Ovary (tissue), 7 donors: ENCODE measurements at regions not wholly inside any gene's neighbourhood (a gene's known extent, or its start where the extent isn't known, plus 50 kb on each side); places are given as distances from the start of the nearest gene placed in this dataset.

Source experiments
- DNase-seq, 5 donors: peaks; one replicate each; pipeline ENCODE4 v3.0.0-alpha.2; 2019 to 2020
- H3K27ac ChIP-seq, 2 donors: fragments of 200-600 bp; one replicate each; pipeline versions ENCODE4 v1.5.1 to v1.8.0; 2019 to 2022
- H3K27me3 ChIP-seq: fragments of 200-600 bp; one replicate; pipeline ENCODE4 v1.8.0; 2022
- H3K36me3 ChIP-seq: fragments of 200-600 bp; sonication (generic); one replicate; pipeline ENCODE4 v1.5.1; 2019
- H3K4me1 ChIP-seq: one replicate; pipeline ENCODE4 v1.8.1; 2013; ENCODE audit warnings: mild to moderate bottlenecking, moderate library complexity; ENCODE audit not compliant: insufficient read depth
- H3K4me3 ChIP-seq: fragments of 200-600 bp; sonication (generic); one replicate; pipeline ENCODE4 v1.5.1; 2017
- H3K9me3 ChIP-seq, 2 donors: fragments of 200-600 bp in 1 of 2; sonication (generic) in 1 of 2; one replicate each; pipeline versions ENCODE4 v1.5.1 to v1.8.1; 2013 to 2019; ENCODE audit warnings: mild to moderate bottlenecking in 1 of 2, moderate library complexity in 1 of 2
- EP300 ChIP-seq: sonication (generic); formaldehyde crosslinking; IDR thresholded peaks from one replicate; pipeline ENCODE4 v1.6.1; 2017; ENCODE audit warnings: antibody characterized with exemption
- POLR2A ChIP-seq: fragments of 450-650 bp; IDR thresholded peaks from one replicate; pipeline ENCODE4 v1.6.1; 2017; ENCODE audit warnings: antibody characterized with exemption, mild to moderate bottlenecking, moderate library complexity
- WGBS, 3 donors: extraction: QIAGEN DNeasy Blood & Tissue Kit in 1 of 3; methylation state at CpG; one replicate each; pipeline versions ENCODE4 v1.1.5 to v1.1.7; 2013 to 2017; 5-methylcytosine and 5-hydroxymethylcytosine counted together
- intact Hi-C, 4 donors: fragments of 100-400 bp; cut with DNase I; formaldehyde crosslinking; loops; one replicate each; pipeline versions ENCODE4 v1.11.0 to v1.15.1; 2022 to 2023
- TF ChIP-seq, protein P1 (sequence below), 3 donors: fragments of 450-650 bp in 2 of 3; fragments of 200-600 bp in 1 of 3; IDR thresholded peaks; one replicate each; pipeline versions ENCODE4 v1.5.1 to v1.8.0; 2016 to 2022; ENCODE audit warnings: antibody characterized with exemption in 3 of 3, mild to moderate bottlenecking in 1 of 3
- donor health status: DM: no; HTN: no; CAD: no; lungs with moderate emphysema.
- donor health status: DM: no; HTN: no; CAD: no.
- donor health status: Bipolar disorder and iron deficiency.
- donor health status: DM: no; HTN: no; CAD: no.
- donor health status: DM: yes; HTN: yes; CAD: no.

DNA sequence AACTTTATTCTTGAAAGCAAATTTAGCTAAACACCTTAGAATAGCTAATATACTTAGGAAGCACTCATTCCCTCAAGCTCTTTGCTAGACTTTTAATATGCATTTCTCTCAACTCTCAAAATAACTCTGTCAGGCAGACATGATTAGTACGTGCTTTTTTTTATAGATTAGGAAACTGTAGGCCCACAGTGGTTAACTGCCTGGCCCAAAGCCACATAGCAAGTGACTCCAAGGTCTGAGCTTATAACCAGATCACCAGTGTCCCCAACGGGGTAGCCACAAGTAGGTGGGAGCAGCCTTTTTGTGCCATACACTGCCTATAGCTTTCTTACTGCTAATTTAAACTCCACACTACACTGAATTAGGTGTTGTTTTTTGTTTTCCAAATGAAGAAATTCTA lies 576.8 kb downstream of the METTL4 start:
- Histone ChIP-seq H3K9me3 (no peaks in the 10 kb centered on the region), H3K27ac (no peak overlapping the region), H3K4me1 (no peaks in the 10 kb centered on the region), H3K36me3 (no peaks in the 10 kb centered on the region), H3K4me3 (no peak overlapping the region), H3K27me3 (no peaks in the 10 kb centered on the region)
- WGBS, 3 donors: 28 to 52% (median 40%) methylated on average over 2 of the region's 2 CpGs
- no peak for TF ChIP-seq EP300
- TF ChIP-seq, protein P1, sequence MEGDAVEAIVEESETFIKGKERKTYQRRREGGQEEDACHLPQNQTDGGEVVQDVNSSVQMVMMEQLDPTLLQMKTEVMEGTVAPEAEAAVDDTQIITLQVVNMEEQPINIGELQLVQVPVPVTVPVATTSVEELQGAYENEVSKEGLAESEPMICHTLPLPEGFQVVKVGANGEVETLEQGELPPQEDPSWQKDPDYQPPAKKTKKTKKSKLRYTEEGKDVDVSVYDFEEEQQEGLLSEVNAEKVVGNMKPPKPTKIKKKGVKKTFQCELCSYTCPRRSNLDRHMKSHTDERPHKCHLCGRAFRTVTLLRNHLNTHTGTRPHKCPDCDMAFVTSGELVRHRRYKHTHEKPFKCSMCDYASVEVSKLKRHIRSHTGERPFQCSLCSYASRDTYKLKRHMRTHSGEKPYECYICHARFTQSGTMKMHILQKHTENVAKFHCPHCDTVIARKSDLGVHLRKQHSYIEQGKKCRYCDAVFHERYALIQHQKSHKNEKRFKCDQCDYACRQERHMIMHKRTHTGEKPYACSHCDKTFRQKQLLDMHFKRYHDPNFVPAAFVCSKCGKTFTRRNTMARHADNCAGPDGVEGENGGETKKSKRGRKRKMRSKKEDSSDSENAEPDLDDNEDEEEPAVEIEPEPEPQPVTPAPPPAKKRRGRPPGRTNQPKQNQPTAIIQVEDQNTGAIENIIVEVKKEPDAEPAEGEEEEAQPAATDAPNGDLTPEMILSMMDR (IDR thresholded peaks at IDR 0.05): no peak
- no peak for TF ChIP-seq POLR2A
- intact Hi-C loops: no loop called here
- DNase-seq: no peak

DNA sequence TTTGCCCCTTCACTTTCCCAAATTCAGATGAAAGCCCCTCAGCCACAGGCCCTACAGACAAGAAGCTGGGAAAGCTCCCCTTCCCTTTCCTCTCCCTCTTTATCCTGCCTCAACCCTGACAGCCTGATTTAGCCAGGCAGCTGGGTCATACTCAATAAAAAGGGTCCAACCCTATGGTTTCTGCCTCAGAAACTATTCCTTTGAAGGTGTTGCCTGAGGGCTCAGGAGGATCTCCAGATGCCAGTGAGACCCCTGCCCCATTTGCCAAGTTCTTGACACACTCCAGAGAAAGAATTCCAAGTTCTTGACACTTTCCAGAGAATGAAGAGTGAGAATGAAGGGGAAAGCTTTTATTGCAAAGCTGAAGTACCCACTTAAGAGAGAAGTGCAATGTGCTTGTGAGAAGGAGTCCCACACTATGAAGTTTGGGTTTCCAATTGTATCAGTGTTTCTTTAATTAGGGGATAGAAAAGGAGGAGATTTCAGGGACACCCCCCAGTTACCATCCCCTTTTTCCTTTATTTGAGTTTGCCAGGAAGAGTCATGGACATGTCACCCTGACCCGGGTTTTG lies 576.2 kb downstream of the METTL4 start:
- 10 to 21% (median 11%) methylated on average over 1 of the region's 1 CpG for WGBS, 3 donors
- no peak for DNase-seq
- TF ChIP-seq EP300: no peak
- no peak overlapping the region for H3K4me3 ChIP-seq
- intact Hi-C loops: no loop called here
- H3K9me3 ChIP-seq: no peaks in the 10 kb centered on the region
- H3K27me3 ChIP-seq: no peaks in the 10 kb centered on the region
- no peak overlapping the region for H3K27ac ChIP-seq
- no peaks in the 10 kb centered on the region for H3K4me1 ChIP-seq
- H3K36me3 ChIP-seq: no peaks in the 10 kb centered on the region

DNA sequence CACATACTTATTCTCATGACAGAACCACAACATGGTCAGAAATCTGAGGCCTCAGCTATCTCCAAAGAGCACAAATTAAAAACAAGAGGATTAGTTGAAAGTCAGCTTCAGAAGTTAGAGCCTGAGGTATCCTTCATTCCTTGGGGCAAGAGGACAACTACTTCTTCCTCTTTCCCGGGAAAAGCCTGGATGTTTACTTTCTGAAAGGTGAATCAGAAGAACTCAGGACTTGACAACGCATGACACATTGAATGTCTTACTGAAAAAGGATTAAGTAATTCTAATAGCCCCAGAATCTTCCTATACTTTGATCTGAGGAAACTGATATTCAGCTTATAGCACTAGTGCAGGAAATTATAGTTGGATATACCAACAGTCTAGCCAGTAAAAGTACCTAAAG lies 573.2 kb downstream of the METTL4 start:
- TF ChIP-seq EP300 (no peak), POLR2A (no peak)
- TF ChIP-seq, protein P1 (IDR thresholded peaks at IDR 0.05): no peak
- no peaks in the 10 kb centered on the region for H3K36me3 ChIP-seq
- 39 to 59% (median 42%) methylated on average over 2 of the region's 2 CpGs for WGBS, 3 donors
- no peaks in the 10 kb centered on the region for H3K4me1 ChIP-seq
- no peaks in the 10 kb centered on the region for H3K27me3 ChIP-seq
- H3K9me3 ChIP-seq: no peaks in the 10 kb centered on the region
- no peak overlapping the region for H3K4me3 ChIP-seq
- DNase-seq: no peak
- H3K27ac ChIP-seq: no peak overlapping the region
- intact Hi-C loops: no loop called here

- DNase-seq: no peak
- no peaks in the 10 kb centered on the region for H3K36me3 ChIP-seq
- H3K27me3 ChIP-seq: no peaks in the 10 kb centered on the region
- no peaks in the 10 kb centered on the region for H3K9me3 ChIP-seq
- TF ChIP-seq POLR2A: no peak
- H3K4me1 ChIP-seq: no peaks in the 10 kb centered on the region
- WGBS, 3 donors: 90 to 94% (median 92%) methylated on average over 3 of the region's 3 CpGs
- intact Hi-C loops: no loop called here
- H3K4me3 ChIP-seq: no peak overlapping the region
- H3K27ac ChIP-seq: no peak overlapping the region
Observed at GRCh38 chr18:1999387-1999786, 571.9 kb downstream of the METTL4 start.

GRCh38 chr18:2002151-2002550 lies 569.2 kb downstream of the METTL4 start:
- H3K4me1 ChIP-seq: no peaks in the 10 kb centered on the region
- H3K9me3 ChIP-seq: no peaks in the 10 kb centered on the region
- DNase-seq: no peak
- H3K27me3 ChIP-seq: no peaks in the 10 kb centered on the region
- H3K4me3 ChIP-seq: no peak overlapping the region
- no peak overlapping the region for H3K27ac ChIP-seq
- intact Hi-C loops: no loop called here
- H3K36me3 ChIP-seq: no peaks in the 10 kb centered on the region
- TF ChIP-seq EP300: no peak
- TF ChIP-seq, protein P1 (IDR thresholded peaks at IDR 0.05): no peak
- TF ChIP-seq POLR2A: no peak
- 28 to 57% (median 43%) methylated on average over 2 of the region's 2 CpGs for WGBS, 3 donors
